ENCODE measurements at regions not wholly inside any gene's neighbourhood (a gene's known extent, or its start where the extent isn't known, plus 50 kb on each side); places are given as distances from the start of the nearest gene placed in this dataset.

DNA sequence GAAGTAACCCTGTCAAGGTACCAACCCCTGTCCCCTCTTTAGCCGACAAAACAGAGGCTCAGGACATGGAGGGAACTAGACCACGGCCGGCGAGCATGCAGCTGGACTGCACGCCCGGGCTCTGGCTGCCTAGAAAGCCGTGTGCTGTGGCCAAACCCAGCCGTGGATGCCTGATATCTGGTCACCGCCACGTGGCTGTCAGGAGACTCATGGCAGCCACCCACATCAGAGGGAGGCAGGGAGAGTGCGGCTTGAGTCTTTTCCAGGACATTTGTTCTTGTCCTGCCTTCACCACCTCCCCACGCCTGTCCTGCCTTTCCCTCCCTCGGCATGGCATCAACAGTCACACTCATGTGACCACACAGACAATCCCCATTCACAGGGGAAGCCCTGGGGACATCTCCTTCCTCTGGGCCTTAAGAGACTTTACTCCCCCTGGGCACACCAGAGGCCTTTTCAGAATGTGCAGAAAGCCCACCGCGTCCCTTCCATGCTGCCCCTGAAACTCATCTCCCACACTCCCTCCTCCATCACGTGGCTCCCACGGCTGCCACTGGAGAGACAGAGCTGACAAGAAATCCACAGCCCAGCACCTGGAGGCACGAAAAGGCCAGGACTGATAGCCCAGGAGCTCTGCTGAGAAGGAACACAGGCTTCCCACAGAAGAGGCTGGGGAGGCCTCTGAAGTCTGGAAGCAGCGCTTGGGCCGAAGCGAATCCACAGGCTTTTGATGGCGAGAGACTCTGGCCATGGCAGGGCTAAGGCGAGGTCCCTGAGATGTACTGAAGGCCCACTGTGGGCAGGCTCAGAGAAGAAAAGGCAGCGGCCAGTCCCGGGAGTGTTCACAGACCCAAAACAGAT, 71.2 kb upstream of the IQSEC1 start:
- Histone ChIP-seq H3K27ac (replicated peaks in 1 of 4) (no peak overlapping the region), H3K9me3 (peaks cover 0 to 4% (median 0%) of the 10 kb centered on the region in 4 donors), H3K36me3 (no peaks in the 10 kb centered on the region), H3K27me3 (peaks cover 0 to 57% (median 0%) of the 10 kb centered on the region in 4 donors), H3K4me3 (no peak overlapping the region), H3K4me1 (peaks cover 0 to 3% (median 1%) of the 10 kb centered on the region in 4 donors)
- DNase-seq (ENCODE audit: extremely low spot score) = no peak
- intact Hi-C loops (cut with DNase I) = no loop called here
- TF ChIP-seq POLR2AphosphoS5 (IDR thresholded peaks at IDR 0.05) = no peak
- no peak for TF ChIP-seq EP300 (IDR thresholded peaks at IDR 0.05)
- TF ChIP-seq, protein P1, sequence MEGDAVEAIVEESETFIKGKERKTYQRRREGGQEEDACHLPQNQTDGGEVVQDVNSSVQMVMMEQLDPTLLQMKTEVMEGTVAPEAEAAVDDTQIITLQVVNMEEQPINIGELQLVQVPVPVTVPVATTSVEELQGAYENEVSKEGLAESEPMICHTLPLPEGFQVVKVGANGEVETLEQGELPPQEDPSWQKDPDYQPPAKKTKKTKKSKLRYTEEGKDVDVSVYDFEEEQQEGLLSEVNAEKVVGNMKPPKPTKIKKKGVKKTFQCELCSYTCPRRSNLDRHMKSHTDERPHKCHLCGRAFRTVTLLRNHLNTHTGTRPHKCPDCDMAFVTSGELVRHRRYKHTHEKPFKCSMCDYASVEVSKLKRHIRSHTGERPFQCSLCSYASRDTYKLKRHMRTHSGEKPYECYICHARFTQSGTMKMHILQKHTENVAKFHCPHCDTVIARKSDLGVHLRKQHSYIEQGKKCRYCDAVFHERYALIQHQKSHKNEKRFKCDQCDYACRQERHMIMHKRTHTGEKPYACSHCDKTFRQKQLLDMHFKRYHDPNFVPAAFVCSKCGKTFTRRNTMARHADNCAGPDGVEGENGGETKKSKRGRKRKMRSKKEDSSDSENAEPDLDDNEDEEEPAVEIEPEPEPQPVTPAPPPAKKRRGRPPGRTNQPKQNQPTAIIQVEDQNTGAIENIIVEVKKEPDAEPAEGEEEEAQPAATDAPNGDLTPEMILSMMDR (IDR thresholded peaks at IDR 0.05) = no peak
- TF ChIP-seq POLR2A (IDR thresholded peaks at IDR 0.05; ENCODE audit: low read depth) = no peak
- 82% methylated on average over 24 of the region's 25 CpGs for WGBS

DNA sequence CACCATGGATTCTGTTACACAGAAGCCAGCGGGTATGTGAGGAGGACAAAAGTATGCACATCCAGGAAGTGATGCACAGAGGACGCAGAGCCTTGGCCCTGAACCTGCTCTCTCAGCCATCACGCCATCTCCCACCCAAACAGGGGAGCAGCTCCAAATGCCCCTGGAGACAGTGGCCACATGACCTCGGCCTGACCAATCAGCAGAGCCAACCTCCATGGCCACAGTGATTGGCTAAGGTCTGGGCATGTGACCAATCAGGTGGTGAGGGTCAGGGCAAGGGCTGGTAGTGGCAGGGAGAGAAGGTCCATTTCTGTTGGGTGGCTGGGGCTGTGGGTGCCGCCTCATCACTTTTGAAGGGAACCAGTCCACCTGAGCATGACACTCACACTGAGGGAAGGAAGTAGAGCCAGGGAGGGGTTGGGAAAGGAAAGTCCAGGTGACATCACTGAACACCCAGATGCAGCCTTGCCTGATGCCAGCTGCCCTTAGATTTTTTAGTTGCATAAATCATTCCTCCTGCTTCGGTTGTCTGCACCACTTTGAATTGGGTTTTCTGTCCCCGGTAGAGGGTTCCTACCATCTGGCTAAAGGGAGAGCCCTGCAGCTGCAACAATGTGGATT, 70.3 kb upstream of the IQSEC1 start:
- Histone ChIP-seq H3K9me3 (peaks cover 0 to 4% (median 0%) of the 10 kb centered on the region in 4 donors), H3K4me3 (no peak overlapping the region), H3K27ac (replicated peaks in 1 of 4) (no peak overlapping the region), H3K4me1 (no peaks in the 10 kb centered on the region), H3K27me3 (peaks cover 0 to 48% (median 0%) of the 10 kb centered on the region in 4 donors), H3K36me3 (no peaks in the 10 kb centered on the region)
- TF ChIP-seq POLR2A (IDR thresholded peaks at IDR 0.05; ENCODE audit: low read depth) (no peak), EP300 (IDR thresholded peaks at IDR 0.05) (no peak), POLR2AphosphoS5 (IDR thresholded peaks at IDR 0.05) (no peak)
- TF ChIP-seq, protein P1 (IDR thresholded peaks at IDR 0.05) = no peak
- no peak for DNase-seq (ENCODE audit: extremely low spot score)
- intact Hi-C loops (cut with DNase I) = no loop called here
- 82% methylated on average over 6 of the region's 7 CpGs for WGBS

DNA sequence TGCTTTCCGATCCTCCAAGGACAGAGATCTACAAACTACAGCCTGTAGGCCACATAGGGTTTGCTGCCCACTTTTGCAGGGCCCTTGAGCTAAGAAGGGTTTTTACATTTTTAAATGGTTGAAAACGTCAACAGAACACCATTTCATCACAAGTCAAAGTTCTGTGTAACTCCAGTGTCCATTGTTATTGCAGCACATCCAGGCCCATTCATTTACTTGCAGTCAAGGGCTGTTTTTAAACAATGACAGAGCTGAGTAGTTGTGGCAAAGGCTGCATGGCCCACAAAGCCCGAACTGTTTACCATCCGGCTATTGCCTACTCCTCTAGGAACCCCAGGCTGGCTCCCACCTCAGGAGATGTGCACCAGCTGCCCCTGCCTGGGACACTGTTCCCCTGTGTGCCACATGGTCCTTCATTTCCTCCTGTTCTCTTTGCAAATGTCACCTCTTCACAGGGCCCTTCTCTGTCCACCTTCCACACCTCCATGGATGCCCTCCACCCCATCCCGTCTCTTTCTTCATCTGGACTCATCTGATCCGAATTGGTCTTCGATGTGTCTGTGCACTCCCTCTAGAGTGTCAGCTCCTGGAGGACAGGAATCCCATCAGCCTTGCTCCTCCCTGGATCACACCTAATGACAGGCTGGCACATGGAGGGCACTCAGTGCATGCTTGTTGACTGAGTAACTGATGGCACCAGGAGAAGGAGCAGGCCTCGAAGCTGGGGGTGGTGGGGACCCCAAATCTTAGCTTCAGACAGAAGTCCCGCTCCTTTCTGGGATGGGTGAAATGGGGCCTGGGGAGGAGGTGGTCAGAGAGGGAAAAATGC, 69.5 kb upstream of the IQSEC1 start:
- no peak overlapping the region for H3K4me3 ChIP-seq
- H3K27ac ChIP-seq (replicated peaks in 1 of 4) = no peak overlapping the region
- TF ChIP-seq, protein P1 (IDR thresholded peaks at IDR 0.05) = no peak
- no peak for TF ChIP-seq POLR2AphosphoS5 (IDR thresholded peaks at IDR 0.05)
- no peak for TF ChIP-seq POLR2A (IDR thresholded peaks at IDR 0.05; ENCODE audit: low read depth)
- TF ChIP-seq EP300 (IDR thresholded peaks at IDR 0.05) = no peak
- 74% methylated on average over 9 of the region's 9 CpGs for WGBS
- no peaks in the 10 kb centered on the region for H3K4me1 ChIP-seq
- intact Hi-C loops (cut with DNase I) = no loop called here
- DNase-seq (ENCODE audit: extremely low spot score) = no peak
- H3K36me3 ChIP-seq = no peaks in the 10 kb centered on the region
- peaks cover 0 to 4% (median 0%) of the 10 kb centered on the region in 4 donors for H3K9me3 ChIP-seq
- peaks cover 0 to 42% (median 0%) of the 10 kb centered on the region in 4 donors for H3K27me3 ChIP-seq

DNA sequence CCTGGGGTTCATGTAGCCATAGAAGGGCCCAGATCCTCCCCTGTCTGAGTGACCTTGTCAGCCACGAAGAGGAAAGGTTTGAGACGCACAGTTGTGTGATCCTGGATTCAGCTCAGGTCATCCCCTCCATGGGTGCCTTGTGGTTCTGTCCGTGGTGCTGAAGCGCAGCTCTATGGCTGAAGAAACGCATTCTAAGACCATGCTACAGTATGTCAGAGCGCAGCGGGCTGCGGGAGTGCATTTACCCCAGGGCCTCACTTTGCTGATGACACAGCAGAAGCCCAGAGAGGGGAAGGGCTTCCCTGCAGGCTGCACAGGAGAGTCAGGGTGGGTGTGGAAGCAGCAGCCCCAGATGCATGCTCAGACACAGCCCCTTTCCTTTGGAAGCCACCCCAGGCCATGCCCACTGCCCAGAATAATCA, 68.8 kb upstream of the IQSEC1 start:
- Histone ChIP-seq H3K27me3 (peaks cover 0 to 40% (median 0%) of the 10 kb centered on the region in 4 donors), H3K36me3 (no peaks in the 10 kb centered on the region), H3K4me3 (no peak overlapping the region), H3K9me3 (peaks cover 0 to 4% (median 0%) of the 10 kb centered on the region in 4 donors), H3K27ac (replicated peaks in 1 of 4) (no peak overlapping the region), H3K4me1 (no peaks in the 10 kb centered on the region)
- intact Hi-C loops (cut with DNase I) = no loop called here
- 0% methylated on average over 1 of the region's 8 CpGs for WGBS
- TF ChIP-seq EP300 (IDR thresholded peaks at IDR 0.05) (no peak), POLR2A (IDR thresholded peaks at IDR 0.05; ENCODE audit: low read depth) (no peak), POLR2AphosphoS5 (IDR thresholded peaks at IDR 0.05) (no peak)
- TF ChIP-seq, protein P1 (IDR thresholded peaks at IDR 0.05) = no peak
- no peak for DNase-seq (ENCODE audit: extremely low spot score)
